Fibroblast of lung (primary cell): ENCODE measurements at regions not wholly inside any gene's neighbourhood (a gene's known extent, or its start where the extent isn't known, plus 50 kb on each side); places are given as distances from the start of the nearest gene placed in this dataset.

Experiments used
- DNase-seq, 2 donors: peaks; one replicate each; pipeline versions ENCODE4 v3.0.0 to v3.0.0-alpha.2; 2010; ENCODE audit warnings: low read depth in 2 of 2
- H2AFZ ChIP-seq: 2 replicates; pipeline ENCODE4 v1.5.1; 2012; ENCODE audit warnings: low read length, control low read depth, inconsistent platforms
- H3K27ac ChIP-seq: 2 replicates; pipeline ENCODE4 v1.5.1; 2011; ENCODE audit warnings: low read length, control low read depth; ENCODE audit not compliant: insufficient read depth
- H3K27me3 ChIP-seq: 2 replicates; pipeline ENCODE4 v1.5.1; 2011; ENCODE audit warnings: mild to moderate bottlenecking, low read length; ENCODE audit not compliant: control insufficient read depth, insufficient read depth
- H3K36me3 ChIP-seq: 2 replicates; pipeline ENCODE4 v1.5.1; 2011; ENCODE audit warnings: low read length; ENCODE audit not compliant: control insufficient read depth, insufficient read depth
- H3K4me1 ChIP-seq: 2 replicates; pipeline ENCODE4 v1.5.1; 2011; ENCODE audit warnings: low read length; ENCODE audit not compliant: control insufficient read depth, insufficient read depth; ENCODE audit errors: extremely low read depth
- H3K4me2 ChIP-seq: 2 replicates; pipeline ENCODE4 v1.5.1; 2011; ENCODE audit warnings: low read length, control low read depth; ENCODE audit not compliant: insufficient read depth; ENCODE audit errors: extremely low read depth
- H3K4me3 ChIP-seq, 4 experiments: fragments of 200-600 bp in 1 of 4; sonication (generic) in 1 of 4; replicated peaks in 1 of 4; 2 replicates each; pipeline ENCODE4 v1.5.1; 2011 to 2016; ENCODE audit warnings: low read length in 4 of 4, low read depth in 3 of 4, mild to moderate bottlenecking in 3 of 4, control low read depth in 2 of 4, inconsistent platforms in 1 of 4, mixed read lengths in 1 of 4; ENCODE audit not compliant: insufficient read depth in 1 of 4; ENCODE audit errors: control extremely low read depth in 1 of 4
- H3K79me2 ChIP-seq: 2 replicates; pipeline ENCODE4 v1.5.1; 2012; ENCODE audit warnings: mild to moderate bottlenecking, low read length, inconsistent platforms; ENCODE audit not compliant: control insufficient read depth, insufficient read depth
- H3K9ac ChIP-seq: 2 replicates; pipeline ENCODE4 v1.5.1; 2011; ENCODE audit warnings: mild to moderate bottlenecking, low read length, control low read depth; ENCODE audit not compliant: insufficient read depth
- H3K9me3 ChIP-seq: 2 replicates; pipeline ENCODE4 v1.5.1; 2012; ENCODE audit warnings: low read depth, low read length; ENCODE audit not compliant: control insufficient read depth, insufficient read depth
- H4K20me1 ChIP-seq: 2 replicates; pipeline ENCODE4 v1.5.1; 2011; ENCODE audit warnings: low read length; ENCODE audit not compliant: control insufficient read depth, insufficient read depth; ENCODE audit errors: extremely low read depth
- CTCF ChIP-seq, 2 donors: IDR thresholded peaks in 1 of 2; conservative IDR thresholded peaks in 1 of 2; 1 replicate in 1 of 2; 2 replicates in 1 of 2; pipeline ENCODE4 v1.5.1; 2011 to 2012; ENCODE audit warnings: low read length in 2 of 2, control low read depth in 1 of 2, inconsistent platforms in 1 of 2, low read depth in 1 of 2, mild to moderate bottlenecking in 1 of 2
- EZH2 ChIP-seq: IDR thresholded peaks from 2 replicates; pipeline ENCODE4 v1.5.1; 2012; ENCODE audit warnings: low read length, control low read depth, mild to moderate bottlenecking; ENCODE audit errors: missing control alignments

GRCh38 chr2:19736191-19736831 is 165.5 kb downstream of the TTC32 start:
- TF ChIP-seq EZH2 (no peak), CTCF (conservative IDR thresholded peaks at IDR 0.05 in 1 of 2, IDR thresholded peaks at IDR 0.05 in 1 of 2; ENCODE audit: low read depth in 1 of 2, low read length in 2 of 2) (no peak)
- no peak overlapping the region for H3K27ac ChIP-seq
- peaks cover 27% of the 10 kb centered on the region for H3K4me1 ChIP-seq
- H4K20me1 ChIP-seq = no peaks in the 10 kb centered on the region
- H3K36me3 ChIP-seq = no peaks in the 10 kb centered on the region
- H3K79me2 ChIP-seq = no peaks in the 10 kb centered on the region
- H3K9ac ChIP-seq = no peak overlapping the region
- no peaks in the 10 kb centered on the region for H3K27me3 ChIP-seq
- no peaks in the 10 kb centered on the region for H3K9me3 ChIP-seq
- no peak overlapping the region for H3K4me2 ChIP-seq
- no peak overlapping the region for H2AFZ ChIP-seq
- no peak overlapping the region for H3K4me3 ChIP-seq
- peak in 1 of 2 donors; percentile 74 for DNase-seq

GRCh38 chr2:19733951-19734425 is 167.8 kb downstream of the TTC32 start:
- no peaks in the 10 kb centered on the region for H4K20me1 ChIP-seq
- DNase-seq = peak; percentile 79 to 86
- H2AFZ ChIP-seq = no peak overlapping the region
- H3K9ac ChIP-seq = no peak overlapping the region
- no peaks in the 10 kb centered on the region for H3K79me2 ChIP-seq
- no peaks in the 10 kb centered on the region for H3K27me3 ChIP-seq
- H3K36me3 ChIP-seq = no peaks in the 10 kb centered on the region
- peaks cover 25% of the 10 kb centered on the region for H3K4me1 ChIP-seq
- no peak overlapping the region for H3K4me3 ChIP-seq
- peak overlapping the region; percentile 9 for H3K4me2 ChIP-seq
- no peaks in the 10 kb centered on the region for H3K9me3 ChIP-seq
- TF ChIP-seq EZH2 = no peak
- H3K27ac ChIP-seq = peak overlapping the region; percentile 51

GRCh38 chr2:19733390-19733789 is 168.4 kb downstream of the TTC32 start:
- no peak overlapping the region for H2AFZ ChIP-seq
- H3K79me2 ChIP-seq = no peaks in the 10 kb centered on the region
- H3K27me3 ChIP-seq = no peaks in the 10 kb centered on the region
- no peak for DNase-seq
- no peak for TF ChIP-seq EZH2
- no peak for TF ChIP-seq CTCF (conservative IDR thresholded peaks at IDR 0.05 in 1 of 2, IDR thresholded peaks at IDR 0.05 in 1 of 2; ENCODE audit: low read depth in 1 of 2, low read length in 2 of 2)
- no peaks in the 10 kb centered on the region for H3K36me3 ChIP-seq
- H3K27ac ChIP-seq = peak overlapping the region; percentile 51
- no peak overlapping the region for H3K9ac ChIP-seq
- H3K4me3 ChIP-seq = no peak overlapping the region
- H3K4me1 ChIP-seq = peaks cover 20% of the 10 kb centered on the region
- H4K20me1 ChIP-seq = no peaks in the 10 kb centered on the region
- no peaks in the 10 kb centered on the region for H3K9me3 ChIP-seq
- H3K4me2 ChIP-seq = peak overlapping the region; percentile 9
